ENCODE measurements at regions not wholly inside any gene's neighbourhood (a gene's known extent, or its start where the extent isn't known, plus 50 kb on each side); places are given as distances from the start of the nearest gene placed in this dataset.

DNA sequence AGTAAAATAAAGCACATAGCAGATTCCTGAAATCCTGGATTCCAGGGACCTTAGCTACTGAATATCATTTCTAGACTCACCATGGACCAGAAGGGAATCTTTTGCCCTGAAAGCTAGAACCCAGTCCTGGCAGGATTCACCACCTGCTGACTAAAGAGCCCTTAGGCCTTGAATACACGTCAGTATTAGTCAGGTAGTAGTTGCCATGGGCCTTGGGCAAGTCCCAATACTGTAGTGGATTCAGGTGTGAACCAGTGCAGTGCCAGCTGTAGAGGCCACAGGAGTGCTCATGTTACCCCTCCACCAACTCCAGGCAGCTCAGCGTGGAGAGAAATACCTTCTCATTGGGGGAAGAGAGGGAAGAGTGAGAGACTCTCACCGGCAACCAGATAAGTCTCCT is 64.1 kb upstream of the UBQLN2 start:
- TF ChIP-seq, protein P1, sequence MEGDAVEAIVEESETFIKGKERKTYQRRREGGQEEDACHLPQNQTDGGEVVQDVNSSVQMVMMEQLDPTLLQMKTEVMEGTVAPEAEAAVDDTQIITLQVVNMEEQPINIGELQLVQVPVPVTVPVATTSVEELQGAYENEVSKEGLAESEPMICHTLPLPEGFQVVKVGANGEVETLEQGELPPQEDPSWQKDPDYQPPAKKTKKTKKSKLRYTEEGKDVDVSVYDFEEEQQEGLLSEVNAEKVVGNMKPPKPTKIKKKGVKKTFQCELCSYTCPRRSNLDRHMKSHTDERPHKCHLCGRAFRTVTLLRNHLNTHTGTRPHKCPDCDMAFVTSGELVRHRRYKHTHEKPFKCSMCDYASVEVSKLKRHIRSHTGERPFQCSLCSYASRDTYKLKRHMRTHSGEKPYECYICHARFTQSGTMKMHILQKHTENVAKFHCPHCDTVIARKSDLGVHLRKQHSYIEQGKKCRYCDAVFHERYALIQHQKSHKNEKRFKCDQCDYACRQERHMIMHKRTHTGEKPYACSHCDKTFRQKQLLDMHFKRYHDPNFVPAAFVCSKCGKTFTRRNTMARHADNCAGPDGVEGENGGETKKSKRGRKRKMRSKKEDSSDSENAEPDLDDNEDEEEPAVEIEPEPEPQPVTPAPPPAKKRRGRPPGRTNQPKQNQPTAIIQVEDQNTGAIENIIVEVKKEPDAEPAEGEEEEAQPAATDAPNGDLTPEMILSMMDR (IDR thresholded peaks at IDR 0.05; ENCODE audit: low read length): no peak
- no peak for TF ChIP-seq EZH2 (IDR thresholded peaks at IDR 0.05; ENCODE audit: borderline replicate concordance, low read length)

All from OCI-LY1 (cell line).